Endothelial cell of umbilical vein (primary cell): ENCODE measurements at regions not wholly inside any gene's neighbourhood (a gene's known extent, or its start where the extent isn't known, plus 50 kb on each side); places are given as distances from the start of the nearest gene placed in this dataset.

Source experiments
- CTCF ChIP-seq, 2 donors: IDR thresholded peaks; 1 replicate in 1 of 2; 2 replicates in 1 of 2; pipeline ENCODE4 v1.5.1; 2011; ENCODE audit warnings: low read length in 2 of 2, mild to moderate bottlenecking in 2 of 2, moderate library complexity in 2 of 2, control low read depth in 1 of 2, inconsistent platforms in 1 of 2, low read depth in 1 of 2; ENCODE audit not compliant: insufficient read depth in 1 of 2; ENCODE audit errors: extremely low read depth in 1 of 2
- EZH2 ChIP-seq: IDR thresholded peaks from 2 replicates; pipeline ENCODE4 v1.6.1; 2012; ENCODE audit warnings: borderline replicate concordance, low read depth, mild to moderate bottlenecking, moderate library complexity, low read length, inconsistent platforms; ENCODE audit not compliant: severe bottlenecking
- GATA2 ChIP-seq: IDR thresholded peaks from 2 replicates; pipeline ENCODE4 v1.7.0; 2011; ENCODE audit warnings: low read depth, mild to moderate bottlenecking, moderate library complexity, mixed read lengths, low read length; ENCODE audit not compliant: insufficient read length, insufficient read depth
- POLR2A ChIP-seq: IDR thresholded peaks from 2 replicates; pipeline ENCODE4 v1.6.1; 2012; ENCODE audit warnings: low read depth, mild to moderate bottlenecking, control low read depth, low read length

- TF ChIP-seq POLR2A (no peak), GATA2 (no peak), CTCF (IDR thresholded peaks at IDR 0.05; ENCODE audit: extremely low read depth in 1 of 2, insufficient read depth in 1 of 2, low read depth in 1 of 2, low read length in 2 of 2) (no peak), EZH2 (no peak)
These were observed 404.5 kb downstream of the BCOR start for GRCh38 chrX:39693298-39693697.
